GM23248 (cell line): ENCODE measurements at regions not wholly inside any gene's neighbourhood (a gene's known extent, or its start where the extent isn't known, plus 50 kb on each side); places are given as distances from the start of the nearest gene placed in this dataset.

ENCODE experiments used
- EZH2 ChIP-seq: fragments of 200-600 bp; sonication (generic); IDR thresholded peaks from 2 replicates; pipeline ENCODE4 v1.6.1; 2018; ENCODE audit warnings: antibody characterized with exemption, mild to moderate bottlenecking; ENCODE audit not compliant: insufficient read depth, poor library complexity, severe bottlenecking
- EZH2phosphoT487 ChIP-seq: fragments of 200-600 bp; sonication (generic); IDR thresholded peaks from 2 replicates; pipeline ENCODE4 v1.6.1; 2018; ENCODE audit warnings: antibody characterized with exemption, moderate library complexity, mild to moderate bottlenecking, low read depth; ENCODE audit not compliant: insufficient read depth

- TF ChIP-seq EZH2phosphoT487 (no peak), EZH2 (no peak)
Measured at GRCh38 chr11:80165744-80166143, 724.9 kb upstream of the TENM4 start.
